Effector memory CD8-positive, alpha-beta T cell (primary cell): ENCODE measurements at regions not wholly inside any gene's neighbourhood (a gene's known extent, or its start where the extent isn't known, plus 50 kb on each side); places are given as distances from the start of the nearest gene placed in this dataset.

ENCODE experiments used
- ATAC-seq: fragments of 150-1000 bp; cut with Tn5 transposase; replicated peaks from 2 replicates; pipeline ENCODE4 v1.10.0; 2021; ENCODE audit warnings: mild to moderate bottlenecking, moderate library complexity
- DNase-seq, 3 experiments: peaks; one replicate each; pipeline ENCODE4 v3.0.0; 2021
- H3K27ac Mint-ChIP-seq, 2 donors: one replicate each; pipeline ENCODE4 v1.8.0; 2022; ENCODE audit warnings: mild to moderate bottlenecking in 2 of 2, mixed read lengths in 2 of 2, moderate library complexity in 2 of 2
- H3K27me3 Mint-ChIP-seq, 2 donors: one replicate each; pipeline ENCODE4 v1.8.0; 2022; ENCODE audit warnings: mixed read lengths in 2 of 2
- H3K36me3 Mint-ChIP-seq: one replicate; pipeline ENCODE4 v1.8.0; 2022; ENCODE audit warnings: mild to moderate bottlenecking, moderate library complexity, mixed read lengths; ENCODE audit not compliant: insufficient read depth
- H3K4me1 Mint-ChIP-seq, 2 donors: one replicate each; pipeline ENCODE4 v1.8.0; 2022; ENCODE audit warnings: low read depth in 2 of 2, mixed read lengths in 2 of 2
- H3K4me3 Mint-ChIP-seq, 2 donors: one replicate each; pipeline ENCODE4 v1.8.0; 2022; ENCODE audit warnings: mild to moderate bottlenecking in 2 of 2, mixed read lengths in 2 of 2, moderate library complexity in 2 of 2
- H3K9me3 Mint-ChIP-seq, 2 donors: one replicate each; pipeline ENCODE4 v1.8.0; 2022; ENCODE audit warnings: mixed read lengths in 2 of 2

- H3K36me3 Mint-ChIP-seq: no peaks in the 10 kb centered on the region
Measured at GRCh38 chr14:51394804-51395203, 154.8 kb downstream of the TMX1 start.

GRCh38 chr14:51395361-51395849 is 155.4 kb downstream of the TMX1 start:
- DNase-seq (no peak), ATAC-seq (no peak)
- H3K9me3 Mint-ChIP-seq: no peaks in the 10 kb centered on the region
- no peaks in the 10 kb centered on the region for H3K36me3 Mint-ChIP-seq
- H3K27ac Mint-ChIP-seq: no peak overlapping the region
- no peak overlapping the region for H3K4me3 Mint-ChIP-seq
- peaks cover 31 to 55% of the 10 kb centered on the region in 2 donors for H3K27me3 Mint-ChIP-seq
- no peaks in the 10 kb centered on the region for H3K4me1 Mint-ChIP-seq

More at GRCh38 chr14:51394804-51395203, 154.8 kb downstream of the TMX1 start:
- peaks cover 30 to 55% of the 10 kb centered on the region in 2 donors for H3K27me3 Mint-ChIP-seq
- no peak for DNase-seq
- H3K4me3 Mint-ChIP-seq: no peak overlapping the region
- H3K27ac Mint-ChIP-seq: no peak overlapping the region
- no peak for ATAC-seq
- no peaks in the 10 kb centered on the region for H3K4me1 Mint-ChIP-seq
- no peaks in the 10 kb centered on the region for H3K9me3 Mint-ChIP-seq

- Mint-ChIP-seq H3K27ac (no peak overlapping the region), H3K9me3 (no peaks in the 10 kb centered on the region), H3K4me1 (no peaks in the 10 kb centered on the region), H3K27me3 (peaks cover 30 to 58% of the 10 kb centered on the region in 2 donors), H3K4me3 (no peak overlapping the region), H3K36me3 (no peaks in the 10 kb centered on the region)
- no peak for ATAC-seq
- no peak for DNase-seq
Measured at GRCh38 chr14:51396222-51396815, 156.3 kb downstream of the TMX1 start.

GRCh38 chr14:51398898-51399297 is 158.9 kb downstream of the TMX1 start:
- ATAC-seq (no peak), DNase-seq (no peak)

GRCh38 chr14:51400139-51400538 is 160.1 kb downstream of the TMX1 start:
- no peaks in the 10 kb centered on the region for H3K9me3 Mint-ChIP-seq
- H3K36me3 Mint-ChIP-seq: no peaks in the 10 kb centered on the region
- no peak overlapping the region for H3K27ac Mint-ChIP-seq
- peaks cover 37 to 46% of the 10 kb centered on the region in 2 donors for H3K27me3 Mint-ChIP-seq
- H3K4me3 Mint-ChIP-seq: no peak overlapping the region
- H3K4me1 Mint-ChIP-seq: no peaks in the 10 kb centered on the region
- DNase-seq (no peak), ATAC-seq (no peak)

More at GRCh38 chr14:51398898-51399297, 158.9 kb downstream of the TMX1 start:
- Mint-ChIP-seq H3K27me3 (peaks cover 37 to 49% of the 10 kb centered on the region in 2 donors), H3K4me1 (no peaks in the 10 kb centered on the region), H3K27ac (no peak overlapping the region), H3K4me3 (no peak overlapping the region), H3K9me3 (no peaks in the 10 kb centered on the region), H3K36me3 (no peaks in the 10 kb centered on the region)

GRCh38 chr14:51401272-51401671 is 161.2 kb downstream of the TMX1 start:
- no peak overlapping the region for H3K27ac Mint-ChIP-seq
- H3K36me3 Mint-ChIP-seq: no peaks in the 10 kb centered on the region

GRCh38 chr14:51401756-51402155 is 161.7 kb downstream of the TMX1 start:
- H3K27ac Mint-ChIP-seq: no peak overlapping the region
- no peaks in the 10 kb centered on the region for H3K36me3 Mint-ChIP-seq
- DNase-seq (no peak), ATAC-seq (no peak)
- H3K9me3 Mint-ChIP-seq: no peaks in the 10 kb centered on the region
- H3K27me3 Mint-ChIP-seq: peaks cover 43 to 46% of the 10 kb centered on the region in 2 donors
- H3K4me3 Mint-ChIP-seq: no peak overlapping the region
- H3K4me1 Mint-ChIP-seq: no peaks in the 10 kb centered on the region

More at GRCh38 chr14:51401272-51401671, 161.2 kb downstream of the TMX1 start:
- Mint-ChIP-seq H3K9me3 (no peaks in the 10 kb centered on the region), H3K4me3 (no peak overlapping the region), H3K4me1 (no peaks in the 10 kb centered on the region), H3K27me3 (peaks cover 44 to 46% of the 10 kb centered on the region in 2 donors)
- DNase-seq: no peak
- no peak for ATAC-seq

GRCh38 chr14:51410897-51411296 is 170.8 kb downstream of the TMX1 start:
- Mint-ChIP-seq H3K27me3 (peaks cover 35 to 50% of the 10 kb centered on the region in 2 donors), H3K36me3 (no peaks in the 10 kb centered on the region), H3K4me1 (no peaks in the 10 kb centered on the region), H3K4me3 (no peak overlapping the region), H3K27ac (no peak overlapping the region), H3K9me3 (no peaks in the 10 kb centered on the region)
- DNase-seq (no peak), ATAC-seq (no peak)

GRCh38 chr14:51419685-51420084 is 179.6 kb downstream of the TMX1 start:
- Mint-ChIP-seq H3K27me3 (peaks cover 34 to 35% of the 10 kb centered on the region in 2 donors), H3K36me3 (no peaks in the 10 kb centered on the region), H3K4me3 (no peak overlapping the region), H3K4me1 (peaks cover 8 to 20% of the 10 kb centered on the region in 2 donors), H3K27ac (peak overlapping the region; percentile 87 to 89), H3K9me3 (peaks cover 8 to 12% of the 10 kb centered on the region in 2 donors)
- DNase-seq: peak; percentile 14 to 40 (median 21)
- peak; percentile 94 for ATAC-seq

GRCh38 chr14:51422704-51423103 is 182.7 kb downstream of the TMX1 start:
- no peak overlapping the region for H3K27ac Mint-ChIP-seq
- no peak overlapping the region for H3K4me3 Mint-ChIP-seq
- peaks cover 8 to 20% of the 10 kb centered on the region in 2 donors for H3K4me1 Mint-ChIP-seq
- peaks cover 8 to 12% of the 10 kb centered on the region in 2 donors for H3K9me3 Mint-ChIP-seq
- DNase-seq (no peak), ATAC-seq (no peak)
- peaks cover 5% of the 10 kb centered on the region in 2 donors for H3K27me3 Mint-ChIP-seq
- no peaks in the 10 kb centered on the region for H3K36me3 Mint-ChIP-seq

- peaks cover 8 to 19% of the 10 kb centered on the region in 2 donors for H3K4me1 Mint-ChIP-seq
- no peaks in the 10 kb centered on the region for H3K36me3 Mint-ChIP-seq
- H3K27ac Mint-ChIP-seq: no peak overlapping the region
- peaks cover 7 to 12% of the 10 kb centered on the region in 2 donors for H3K9me3 Mint-ChIP-seq
- no peak for DNase-seq
- H3K27me3 Mint-ChIP-seq: peaks cover 10 to 11% of the 10 kb centered on the region in 2 donors
- ATAC-seq: no peak
- no peak overlapping the region for H3K4me3 Mint-ChIP-seq
Measured at GRCh38 chr14:51424041-51424440, 184.0 kb downstream of the TMX1 start.

GRCh38 chr14:51424561-51425251 is 184.7 kb downstream of the TMX1 start:
- Mint-ChIP-seq H3K4me1 (peaks cover 4 to 13% of the 10 kb centered on the region in 2 donors), H3K9me3 (peaks cover 7 to 12% of the 10 kb centered on the region in 2 donors), H3K36me3 (no peaks in the 10 kb centered on the region), H3K27ac (no peak overlapping the region), H3K27me3 (peaks cover 16 to 17% of the 10 kb centered on the region in 2 donors), H3K4me3 (no peak overlapping the region)
- DNase-seq: no peak
- no peak for ATAC-seq

- DNase-seq: no peak
- Mint-ChIP-seq H3K4me3 (no peak overlapping the region), H3K4me1 (no peaks in the 10 kb centered on the region), H3K36me3 (no peaks in the 10 kb centered on the region), H3K27me3 (peaks cover 30 to 42% of the 10 kb centered on the region in 2 donors), H3K9me3 (no peaks in the 10 kb centered on the region), H3K27ac (no peak overlapping the region)
- no peak for ATAC-seq
Measured at GRCh38 chr14:51428981-51429380, 188.9 kb downstream of the TMX1 start.

GRCh38 chr14:51430079-51430478 is 190.0 kb downstream of the TMX1 start:
- Mint-ChIP-seq H3K36me3 (no peaks in the 10 kb centered on the region), H3K4me3 (no peak overlapping the region), H3K27ac (no peak overlapping the region), H3K27me3 (peaks cover 30 to 42% of the 10 kb centered on the region in 2 donors), H3K4me1 (no peaks in the 10 kb centered on the region), H3K9me3 (no peaks in the 10 kb centered on the region)
- DNase-seq (no peak), ATAC-seq (no peak)
